ENCODE measurements at regions not wholly inside any gene's neighbourhood (a gene's known extent, or its start where the extent isn't known, plus 50 kb on each side); places are given as distances from the start of the nearest gene placed in this dataset.

DNA sequence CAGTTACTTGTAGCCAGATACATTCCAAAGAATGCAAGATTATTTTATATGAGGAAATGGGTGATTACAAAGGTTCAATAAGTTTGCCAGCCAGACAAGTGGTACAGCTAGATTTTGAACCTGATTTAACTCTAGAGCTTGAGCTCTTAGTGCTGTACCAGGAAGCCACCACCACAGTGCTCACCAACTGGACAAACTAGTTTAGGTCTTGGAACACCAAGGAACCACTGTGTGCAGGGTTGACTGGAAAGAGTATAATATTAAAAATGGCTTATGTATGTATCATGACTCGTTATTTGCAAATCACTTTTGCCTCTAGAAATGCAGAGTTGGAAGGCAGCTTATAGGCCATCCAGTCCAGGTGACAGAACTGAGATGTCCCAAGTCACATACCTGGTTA lies 177.2 kb downstream of the TXNL1 start:
- no peak for TF ChIP-seq CTCF (IDR thresholded peaks at IDR 0.05; ENCODE audit: extremely low read depth, low read depth, low read length)
- H3K4me1 ChIP-seq (ENCODE audit: insufficient read depth, low read length), result no peaks in the 10 kb centered on the region
- no peaks in the 10 kb centered on the region for H3K79me2 ChIP-seq (ENCODE audit: insufficient read depth, low read length)
- no peak overlapping the region for H3K4me2 ChIP-seq (ENCODE audit: insufficient read depth, low read length)
- no peak overlapping the region for H2AFZ ChIP-seq (ENCODE audit: low read length)
- no peaks in the 10 kb centered on the region for H4K20me1 ChIP-seq (ENCODE audit: insufficient read depth, low read length)
- peaks cover 4% of the 10 kb centered on the region for H3K9me3 ChIP-seq (ENCODE audit: low read depth, low read length)
- H3K27ac ChIP-seq (ENCODE audit: low read depth, low read length), result no peak overlapping the region
- H3K36me3 ChIP-seq (ENCODE audit: insufficient read depth, low read length), result no peaks in the 10 kb centered on the region
- no peak overlapping the region for H3K4me3 ChIP-seq (ENCODE audit: insufficient read depth, low read length)
- peaks cover 4% of the 10 kb centered on the region for H3K27me3 ChIP-seq (ENCODE audit: insufficient read depth, low read length)
- no peak for DNase-seq (ENCODE audit: insufficient read length, low spot score, missing footprints)

DNA sequence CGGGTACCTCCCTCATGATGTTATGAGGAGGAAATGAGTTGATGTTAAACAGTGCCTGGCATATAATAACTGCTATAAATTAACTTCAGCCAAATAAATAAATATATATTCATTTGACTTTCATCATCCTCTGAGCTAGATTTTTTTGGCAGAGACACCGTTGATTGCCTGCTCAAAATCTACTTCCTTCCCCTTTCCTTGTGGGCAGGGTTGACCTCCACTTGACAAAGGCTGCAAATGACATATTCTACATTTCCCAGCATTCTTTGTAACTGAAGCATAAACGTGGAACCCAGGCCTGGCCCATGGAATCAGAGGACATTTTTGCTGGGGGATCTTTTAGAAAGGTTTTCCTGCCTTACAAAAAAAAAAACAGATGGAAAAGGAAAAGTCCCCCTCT lies 177.8 kb downstream of the TXNL1 start:
- H3K27ac ChIP-seq (ENCODE audit: low read depth, low read length), result no peak overlapping the region
- no peak overlapping the region for H2AFZ ChIP-seq (ENCODE audit: low read length)
- no peak for TF ChIP-seq CTCF (IDR thresholded peaks at IDR 0.05; ENCODE audit: extremely low read depth, low read depth, low read length)
- H3K4me1 ChIP-seq (ENCODE audit: insufficient read depth, low read length), result no peaks in the 10 kb centered on the region
- H3K79me2 ChIP-seq (ENCODE audit: insufficient read depth, low read length), result no peaks in the 10 kb centered on the region
- H3K4me3 ChIP-seq (ENCODE audit: insufficient read depth, low read length), result no peak overlapping the region
- H3K27me3 ChIP-seq (ENCODE audit: insufficient read depth, low read length), result peaks cover 4% of the 10 kb centered on the region
- no peaks in the 10 kb centered on the region for H4K20me1 ChIP-seq (ENCODE audit: insufficient read depth, low read length)
- H3K4me2 ChIP-seq (ENCODE audit: insufficient read depth, low read length), result no peak overlapping the region
- DNase-seq (ENCODE audit: insufficient read length, low spot score, missing footprints), result no peak
- peaks cover 4% of the 10 kb centered on the region for H3K9me3 ChIP-seq (ENCODE audit: low read depth, low read length)
- H3K36me3 ChIP-seq (ENCODE audit: insufficient read depth, low read length), result no peaks in the 10 kb centered on the region

- no peaks in the 10 kb centered on the region for H3K4me1 ChIP-seq (ENCODE audit: insufficient read depth, low read length)
- no peak for DNase-seq (ENCODE audit: insufficient read length, low spot score, missing footprints)
- no peak overlapping the region for H3K27ac ChIP-seq (ENCODE audit: low read depth, low read length)
- H2AFZ ChIP-seq (ENCODE audit: low read length), result no peak overlapping the region
- no peaks in the 10 kb centered on the region for H3K9me3 ChIP-seq (ENCODE audit: low read depth, low read length)
- no peaks in the 10 kb centered on the region for H3K79me2 ChIP-seq (ENCODE audit: insufficient read depth, low read length)
- no peak overlapping the region for H3K4me3 ChIP-seq (ENCODE audit: insufficient read depth, low read length)
- peaks cover 4% of the 10 kb centered on the region for H3K27me3 ChIP-seq (ENCODE audit: insufficient read depth, low read length)
- no peaks in the 10 kb centered on the region for H3K36me3 ChIP-seq (ENCODE audit: insufficient read depth, low read length)
- H3K4me2 ChIP-seq (ENCODE audit: insufficient read depth, low read length), result no peak overlapping the region
- no peaks in the 10 kb centered on the region for H4K20me1 ChIP-seq (ENCODE audit: insufficient read depth, low read length)
- TF ChIP-seq CTCF (IDR thresholded peaks at IDR 0.05; ENCODE audit: extremely low read depth, low read depth, low read length), result no peak
Observed at GRCh38 chr18:56458770-56459712, 179.4 kb downstream of the TXNL1 start.

DNA sequence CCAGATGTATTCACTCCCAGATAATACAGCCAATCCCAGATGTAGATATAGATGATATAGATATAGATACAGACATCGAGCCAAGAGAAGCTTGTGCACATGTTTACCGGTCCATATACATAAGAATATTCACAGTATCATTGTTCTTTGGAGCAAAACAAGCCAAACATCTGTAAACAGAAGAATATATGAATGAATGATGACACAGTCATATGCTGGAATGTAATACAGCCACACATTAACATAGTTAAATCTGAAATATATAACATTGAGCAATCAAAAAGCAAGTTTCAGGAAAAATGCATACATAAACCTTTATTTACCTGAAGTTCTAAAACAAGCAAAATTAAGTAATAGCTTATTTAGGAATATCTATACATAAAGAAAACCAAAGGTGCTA lies 182.5 kb downstream of the TXNL1 start:
- Histone ChIP-seq H3K9me3 (ENCODE audit: low read depth, low read length) (no peaks in the 10 kb centered on the region), H2AFZ (ENCODE audit: low read length) (no peak overlapping the region), H3K27ac (ENCODE audit: low read depth, low read length) (no peak overlapping the region), H3K36me3 (ENCODE audit: insufficient read depth, low read length) (no peaks in the 10 kb centered on the region), H4K20me1 (ENCODE audit: insufficient read depth, low read length) (no peaks in the 10 kb centered on the region), H3K4me3 (ENCODE audit: insufficient read depth, low read length) (no peak overlapping the region), H3K79me2 (ENCODE audit: insufficient read depth, low read length) (no peaks in the 10 kb centered on the region), H3K27me3 (ENCODE audit: insufficient read depth, low read length) (peaks cover 4% of the 10 kb centered on the region), H3K4me1 (ENCODE audit: insufficient read depth, low read length) (no peaks in the 10 kb centered on the region), H3K4me2 (ENCODE audit: insufficient read depth, low read length) (no peak overlapping the region)
- no peak for TF ChIP-seq CTCF (IDR thresholded peaks at IDR 0.05; ENCODE audit: extremely low read depth, low read depth, low read length)
- no peak for DNase-seq (ENCODE audit: insufficient read length, low spot score, missing footprints)

Data from osteoblast (primary cell).